Anterior cingulate cortex (tissue), 58 donors: ENCODE measurements at regions not wholly inside any gene's neighbourhood (a gene's known extent, or its start where the extent isn't known, plus 50 kb on each side); places are given as distances from the start of the nearest gene placed in this dataset.

Experiments used
- DNase-seq, 58 donors: peaks; one replicate each; lab custom pipeline; 2025; lab: John Stamatoyannopoulos, UW

DNA sequence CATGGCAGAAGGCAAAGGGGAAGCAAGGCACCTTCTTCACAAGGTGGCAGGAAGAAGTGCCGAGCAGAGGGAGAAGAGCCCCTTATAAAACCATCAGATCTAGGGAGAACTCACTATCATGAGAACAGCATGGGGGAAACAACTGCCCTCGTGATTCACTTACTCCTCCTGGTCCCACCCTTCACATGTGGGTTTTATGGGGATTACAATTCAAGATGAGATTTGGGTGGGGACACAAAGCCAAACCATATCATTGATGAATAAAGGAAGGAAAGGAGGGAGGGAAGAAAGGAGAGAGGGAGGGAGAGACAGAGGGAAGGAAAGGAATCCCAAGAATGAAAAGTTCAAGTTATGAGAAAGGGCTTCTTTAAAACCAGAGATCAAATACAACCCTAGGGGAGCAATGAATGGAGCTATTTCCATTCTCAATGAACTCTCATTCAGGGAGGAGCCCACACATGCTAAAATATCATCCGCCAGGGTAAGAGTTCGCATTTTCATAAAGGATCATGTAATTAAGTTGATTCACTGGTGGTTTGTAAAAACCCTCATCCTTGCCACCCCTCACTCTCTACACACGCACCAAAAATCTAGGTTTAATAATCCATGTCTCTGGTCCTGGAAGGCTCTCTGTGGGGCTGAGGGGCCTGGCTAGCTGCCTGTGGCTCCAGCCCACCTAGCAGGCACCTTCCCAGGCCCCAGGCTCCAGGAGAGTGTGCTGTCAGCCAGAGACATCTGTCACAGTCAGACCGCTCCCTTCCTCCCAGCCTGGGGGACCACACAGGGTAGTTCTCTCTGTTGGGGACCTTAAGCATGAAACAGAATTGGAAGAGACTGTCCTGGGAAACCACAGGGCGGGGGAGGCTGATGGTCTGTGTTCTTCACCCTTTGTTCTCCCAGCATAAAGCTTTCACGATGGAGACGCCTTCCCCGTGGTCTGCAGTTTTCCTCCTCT, 94.0 kb downstream of the CCDC185 start:
- DNase-seq: no peak

DNA sequence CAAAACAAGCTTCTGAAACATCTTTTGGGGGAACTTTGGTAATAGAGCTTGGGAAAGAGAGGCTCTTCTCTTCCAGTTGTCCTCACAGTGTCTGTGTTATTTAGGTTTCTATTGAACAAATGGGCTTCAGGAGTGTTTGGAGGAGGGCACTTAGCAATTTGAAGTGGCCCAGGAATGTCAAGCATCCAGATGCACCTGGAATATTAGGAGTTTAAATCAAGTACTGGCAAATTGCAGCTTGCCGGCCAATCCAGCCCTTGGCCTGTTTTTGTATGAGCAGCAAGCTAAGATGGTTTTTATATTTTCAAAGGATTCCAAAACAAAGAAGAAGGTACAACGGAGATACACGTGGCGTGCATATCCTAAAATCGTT, 94.7 kb downstream of the CCDC185 start:
- no peak for DNase-seq

DNA sequence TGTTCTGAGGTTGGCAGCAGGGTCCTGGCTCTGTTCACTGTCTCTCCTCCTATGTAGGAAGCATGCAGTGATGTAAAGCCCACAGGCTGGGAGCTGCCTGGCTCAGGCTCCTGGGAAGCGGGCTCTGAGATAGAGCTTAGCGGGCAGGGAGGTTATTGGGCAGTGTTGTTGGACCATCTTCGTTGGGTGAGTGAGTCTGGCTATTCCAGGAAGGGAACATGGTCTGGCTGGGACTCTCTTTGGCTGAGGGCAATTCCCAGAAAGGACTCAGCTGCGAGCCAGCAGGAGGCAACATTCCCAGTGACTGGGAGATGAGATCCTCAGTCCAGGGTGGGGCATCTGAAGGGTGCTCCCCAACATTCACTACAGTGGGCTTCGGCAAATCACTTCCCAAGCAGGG, 96.2 kb downstream of the CCDC185 start:
- DNase-seq: no peak

DNA sequence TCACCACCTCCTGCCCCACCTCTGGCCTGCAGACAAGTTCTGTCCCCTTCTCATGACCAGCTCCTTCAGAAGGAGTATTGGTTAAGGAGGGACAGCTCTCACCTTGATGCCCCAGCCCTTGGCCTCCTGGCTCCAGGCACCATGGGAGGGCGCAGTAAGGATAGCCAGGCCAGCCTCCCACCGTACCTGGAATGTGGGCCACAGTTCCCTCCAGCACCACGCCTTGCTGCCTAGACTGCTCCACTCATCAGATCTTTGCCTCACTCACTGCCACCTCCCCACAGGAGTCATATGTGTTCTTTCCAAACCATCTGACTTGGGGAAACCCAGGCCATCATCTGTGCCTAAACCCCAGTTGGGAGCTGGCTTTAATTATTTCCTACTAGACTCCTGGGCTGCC, 97.0 kb downstream of the CCDC185 start:
- no peak for DNase-seq
